ENCODE measurements at regions not wholly inside any gene's neighbourhood (a gene's known extent, or its start where the extent isn't known, plus 50 kb on each side); places are given as distances from the start of the nearest gene placed in this dataset.

DNA sequence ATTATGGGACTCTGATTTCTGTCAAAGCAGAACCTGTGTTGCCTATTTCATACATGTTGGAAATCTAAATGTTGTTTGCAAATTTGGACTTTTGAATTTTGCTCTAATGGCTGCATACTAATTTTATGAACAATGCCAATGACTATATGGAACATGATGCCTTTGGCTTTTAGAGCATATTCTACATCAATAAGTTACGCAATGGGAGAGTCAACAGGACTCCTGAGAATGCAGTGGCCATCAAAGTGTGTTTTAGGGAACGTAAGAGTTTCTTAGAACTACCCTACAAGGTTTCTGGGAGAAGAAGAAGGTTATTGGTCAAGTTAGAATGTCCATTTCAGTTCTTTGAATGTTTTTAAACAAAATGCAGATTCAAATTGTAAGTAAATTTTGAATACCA is 76.1 kb downstream of the SLIT2 start:
- H3K4me2 ChIP-seq (ENCODE audit: low read depth, low read length), result no peak overlapping the region
- no peaks in the 10 kb centered on the region for H3K36me3 ChIP-seq (replicated peaks in 1 of 2; ENCODE audit: control insufficient read depth in 1 of 2, insufficient read depth in 2 of 2, low read length in 2 of 2)
- FAIRE-seq (no peak), DNase-seq (ENCODE audit: low spot score) (no peak), ATAC-seq (no peak)
- BruUV-seq (replicated peaks), result no TSS peak
- in situ Hi-C loops (cut with HindIII; ENCODE audit: extremely low pct_ligation_motif_present, low pct_unique_long_range_greater_than_20kb), result no loop called here
- WGBS (ENCODE audit: low lambda C conversion rate), result 3% methylated on average over 2 of the region's 2 CpGs
- no peaks in the 10 kb centered on the region for H3K4me1 ChIP-seq (ENCODE audit: insufficient read depth, low read length)
- H3K9ac ChIP-seq (ENCODE audit: insufficient read depth, low read depth, low read length), result no peak overlapping the region
- H3K27me3 ChIP-seq (ENCODE audit: control insufficient read depth in 1 of 2, insufficient read depth in 2 of 2, low read length in 2 of 2), result no peaks in the 10 kb centered on the region
- no peaks in the 10 kb centered on the region for H3K9me3 ChIP-seq (ENCODE audit: low read length)
- intact Hi-C loops (cut with micrococcal nuclease; ENCODE audit: unreplicated experiment), result no loop called here
- H2AFZ ChIP-seq (ENCODE audit: low read length), result no peak overlapping the region
- POLR2A ChIA-PET, result no interaction called here
- peak; percentile 41; the same call in 1 of the 2 replicates for TF ChIP-seq CEBPB (IDR thresholded peaks at IDR 0.05; ENCODE audit: borderline replicate concordance, low read depth, low read length)
- TF ChIP-seq ETV6 (CRISPR knock-in tag; conservative IDR thresholded peaks at IDR 0.05), result no peak
- H3K27ac ChIP-seq (ENCODE audit: extremely low read length, insufficient read depth, low read length), result no peak overlapping the region
- no peaks in the 10 kb centered on the region for H3K79me2 ChIP-seq (ENCODE audit: insufficient read depth, low read length)
- CTCF ChIA-PET (ENCODE audit: low intra/inter-chr PET ratio, low total read pairs), result no interaction called here
- H4K20me1 ChIP-seq (ENCODE audit: insufficient read depth, low read length), result no peaks in the 10 kb centered on the region
- H3K4me3 ChIP-seq (replicated peaks in 1 of 3; ENCODE audit: insufficient read depth in 1 of 3, low read depth in 2 of 3, low read length in 3 of 3), result no peak overlapping the region

DNA sequence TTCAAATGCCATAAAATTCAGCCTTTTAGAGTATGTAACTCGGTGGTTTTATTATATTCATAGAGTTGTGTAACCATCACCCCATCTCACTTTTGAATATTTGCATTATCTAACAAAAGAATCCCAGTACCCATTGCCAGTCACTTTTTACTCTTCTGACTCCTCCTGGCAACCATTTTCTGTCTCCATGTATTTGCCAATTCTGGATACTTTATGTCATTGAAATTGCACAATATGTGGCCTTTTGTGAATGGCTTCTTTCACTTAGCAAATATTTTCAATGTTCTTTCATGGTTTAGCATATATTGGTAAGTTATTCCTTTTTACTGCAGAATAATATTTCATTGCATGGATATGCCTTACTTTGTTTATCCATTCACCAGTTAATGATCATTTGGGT is 79.9 kb downstream of the SLIT2 start:
- no peak for FAIRE-seq

More for the DNA sequence above, 79.9 kb downstream of the SLIT2 start:
- CTCF ChIA-PET (ENCODE audit: low intra/inter-chr PET ratio, low total read pairs), result no interaction called here
- WGBS (ENCODE audit: low lambda C conversion rate), result 0% methylated on average over 1 of the region's 1 CpG
- Histone ChIP-seq H3K36me3 (replicated peaks in 1 of 2; ENCODE audit: control insufficient read depth in 1 of 2, insufficient read depth in 2 of 2, low read length in 2 of 2) (no peaks in the 10 kb centered on the region), H3K4me1 (ENCODE audit: insufficient read depth, low read length) (no peaks in the 10 kb centered on the region), H3K27me3 (ENCODE audit: control insufficient read depth in 1 of 2, insufficient read depth in 2 of 2, low read length in 2 of 2) (no peaks in the 10 kb centered on the region), H4K20me1 (ENCODE audit: insufficient read depth, low read length) (no peaks in the 10 kb centered on the region), H3K9me3 (ENCODE audit: low read length) (no peaks in the 10 kb centered on the region), H3K9ac (ENCODE audit: insufficient read depth, low read depth, low read length) (no peak overlapping the region), H2AFZ (ENCODE audit: low read length) (no peak overlapping the region), H3K79me2 (ENCODE audit: insufficient read depth, low read length) (no peaks in the 10 kb centered on the region), H3K4me2 (ENCODE audit: low read depth, low read length) (no peak overlapping the region), H3K4me3 (replicated peaks in 1 of 3; ENCODE audit: insufficient read depth in 1 of 3, low read depth in 2 of 3, low read length in 3 of 3) (no peak overlapping the region), H3K27ac (ENCODE audit: extremely low read length, insufficient read depth, low read length) (no peak overlapping the region)
- ATAC-seq (no peak), DNase-seq (ENCODE audit: low spot score) (no peak)
- TF ChIP-seq, protein P1, sequence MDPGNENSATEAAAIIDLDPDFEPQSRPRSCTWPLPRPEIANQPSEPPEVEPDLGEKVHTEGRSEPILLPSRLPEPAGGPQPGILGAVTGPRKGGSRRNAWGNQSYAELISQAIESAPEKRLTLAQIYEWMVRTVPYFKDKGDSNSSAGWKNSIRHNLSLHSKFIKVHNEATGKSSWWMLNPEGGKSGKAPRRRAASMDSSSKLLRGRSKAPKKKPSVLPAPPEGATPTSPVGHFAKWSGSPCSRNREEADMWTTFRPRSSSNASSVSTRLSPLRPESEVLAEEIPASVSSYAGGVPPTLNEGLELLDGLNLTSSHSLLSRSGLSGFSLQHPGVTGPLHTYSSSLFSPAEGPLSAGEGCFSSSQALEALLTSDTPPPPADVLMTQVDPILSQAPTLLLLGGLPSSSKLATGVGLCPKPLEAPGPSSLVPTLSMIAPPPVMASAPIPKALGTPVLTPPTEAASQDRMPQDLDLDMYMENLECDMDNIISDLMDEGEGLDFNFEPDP (CRISPR knock-in tag; conservative IDR thresholded peaks at IDR 0.05), result no peak
- peak; percentile 60 for TF ChIP-seq CEBPB (IDR thresholded peaks at IDR 0.05; ENCODE audit: borderline replicate concordance, low read depth, low read length)
- TF ChIP-seq, protein P2, sequence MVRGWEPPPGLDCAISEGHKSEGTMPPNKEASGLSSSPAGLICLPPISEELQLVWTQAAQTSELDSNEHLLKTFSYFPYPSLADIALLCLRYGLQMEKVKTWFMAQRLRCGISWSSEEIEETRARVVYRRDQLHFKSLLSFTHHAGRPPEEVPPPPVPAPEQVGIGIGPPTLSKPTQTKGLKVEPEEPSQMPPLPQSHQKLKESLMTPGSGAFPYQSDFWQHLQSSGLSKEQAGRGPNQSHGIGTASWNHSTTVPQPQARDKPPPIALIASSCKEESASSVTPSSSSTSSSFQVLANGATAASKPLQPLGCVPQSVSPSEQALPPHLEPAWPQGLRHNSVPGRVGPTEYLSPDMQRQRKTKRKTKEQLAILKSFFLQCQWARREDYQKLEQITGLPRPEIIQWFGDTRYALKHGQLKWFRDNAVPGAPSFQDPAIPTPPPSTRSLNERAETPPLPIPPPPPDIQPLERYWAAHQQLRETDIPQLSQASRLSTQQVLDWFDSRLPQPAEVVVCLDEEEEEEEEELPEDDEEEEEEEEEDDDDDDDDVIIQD (CRISPR knock-in tag; IDR thresholded peaks at IDR 0.05; ENCODE audit: low read depth), result no peak
- TF ChIP-seq, protein P3, sequence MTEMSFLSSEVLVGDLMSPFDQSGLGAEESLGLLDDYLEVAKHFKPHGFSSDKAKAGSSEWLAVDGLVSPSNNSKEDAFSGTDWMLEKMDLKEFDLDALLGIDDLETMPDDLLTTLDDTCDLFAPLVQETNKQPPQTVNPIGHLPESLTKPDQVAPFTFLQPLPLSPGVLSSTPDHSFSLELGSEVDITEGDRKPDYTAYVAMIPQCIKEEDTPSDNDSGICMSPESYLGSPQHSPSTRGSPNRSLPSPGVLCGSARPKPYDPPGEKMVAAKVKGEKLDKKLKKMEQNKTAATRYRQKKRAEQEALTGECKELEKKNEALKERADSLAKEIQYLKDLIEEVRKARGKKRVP (CRISPR knock-in tag; IDR thresholded peaks at IDR 0.05), result no peak
- POLR2A ChIA-PET, result no interaction called here
- BruUV-seq (replicated peaks), result no TSS peak
- intact Hi-C loops (cut with micrococcal nuclease; ENCODE audit: unreplicated experiment), result no loop called here
- in situ Hi-C loops (cut with HindIII; ENCODE audit: extremely low pct_ligation_motif_present, low pct_unique_long_range_greater_than_20kb), result no loop called here
